ENCODE measurements at regions not wholly inside any gene's neighbourhood (a gene's known extent, or its start where the extent isn't known, plus 50 kb on each side); places are given as distances from the start of the nearest gene placed in this dataset.
"Not testable (repeated sequence)": the region's sequence is repeated elsewhere in the genome, so short reads cannot be mapped to it uniquely, and the experiment has no call there.

GRCh38 chr11:19419808-19420207 lies 179.1 kb upstream of the E2F8 start:
- ATAC-seq (ENCODE audit: insufficient read depth, low FRiP score), result peak; percentile 81
- Histone ChIP-seq H3K4me3 (no peak overlapping the region), H3K36me3 (ENCODE audit: control insufficient read depth in 4 of 4, insufficient read depth in 4 of 4, low read length in 4 of 4) (peaks cover 0 to 2% (median 0%) of the 10 kb centered on the region in 4 donors), H3K9me3 (ENCODE audit: control insufficient read depth in 4 of 4, insufficient read depth in 3 of 4, low read length in 3 of 4) (no peaks in the 10 kb centered on the region), H3K27ac (ENCODE audit: low read depth in 1 of 2, low read length in 1 of 2) (peak overlapping the region in 1 of 2 donors; percentile 71), H3K9ac (ENCODE audit: insufficient read depth in 1 of 2, low read length in 2 of 2) (no peak overlapping the region), H3K4me1 (ENCODE audit: control insufficient read depth in 5 of 5, insufficient read depth in 5 of 5, low read length in 5 of 5) (peaks cover 0 to 1% (median 0%) of the 10 kb centered on the region in 5 donors), H3K27me3 (ENCODE audit: control insufficient read depth in 3 of 3, insufficient read depth in 3 of 3, low read length in 2 of 3) (peaks cover 0 to 5% (median 0%) of the 10 kb centered on the region in 3 donors)
- peak; percentile 31 to 59 (median 40) for DNase-seq
- no peak for TF ChIP-seq CTCF (IDR thresholded peaks at IDR 0.05; ENCODE audit: control extremely low read depth, extremely low read depth)
- 65 to 80% methylated on average over 7 of the region's 7 CpGs for WGBS, 2 donors

GRCh38 chr11:19419021-19419750 lies 178.4 kb upstream of the E2F8 start:
- DNase-seq (no peak), ATAC-seq (ENCODE audit: insufficient read depth, low FRiP score) (peak; percentile 43)
- Histone ChIP-seq H3K4me3 (no peak overlapping the region), H3K4me1 (ENCODE audit: control insufficient read depth in 5 of 5, insufficient read depth in 5 of 5, low read length in 5 of 5) (peaks cover 0 to 1% (median 0%) of the 10 kb centered on the region in 5 donors), H3K9me3 (ENCODE audit: control insufficient read depth in 4 of 4, insufficient read depth in 3 of 4, low read length in 3 of 4) (no peaks in the 10 kb centered on the region), H3K27me3 (ENCODE audit: control insufficient read depth in 3 of 3, insufficient read depth in 3 of 3, low read length in 2 of 3) (peaks cover 0 to 5% (median 0%) of the 10 kb centered on the region in 3 donors), H3K36me3 (ENCODE audit: control insufficient read depth in 4 of 4, insufficient read depth in 4 of 4, low read length in 4 of 4) (peaks cover 0 to 2% (median 0%) of the 10 kb centered on the region in 4 donors), H3K9ac (ENCODE audit: insufficient read depth in 1 of 2, low read length in 2 of 2) (no peak overlapping the region), H3K27ac (ENCODE audit: low read depth in 1 of 2, low read length in 1 of 2) (peak overlapping the region in 1 of 2 donors; percentile 51)
- 38 to 44% methylated on average over 8 of the region's 8 CpGs for WGBS, 2 donors
- TF ChIP-seq CTCF (IDR thresholded peaks at IDR 0.05; ENCODE audit: control extremely low read depth, extremely low read depth), result no peak

- 89% methylated on average over 2 of the region's 2 CpGs for WGBS, 2 donors
- no peak overlapping the region for H3K27ac ChIP-seq (ENCODE audit: low read depth in 1 of 2, low read length in 1 of 2)
These were observed 177.5 kb upstream of the E2F8 start for GRCh38 chr11:19418221-19418620.

GRCh38 chr11:19412070-19412469 lies 171.3 kb upstream of the E2F8 start:
- H3K36me3 ChIP-seq (ENCODE audit: control insufficient read depth in 4 of 4, insufficient read depth in 4 of 4, low read length in 4 of 4); H3K4me1 ChIP-seq (ENCODE audit: control insufficient read depth in 5 of 5, insufficient read depth in 5 of 5, low read length in 5 of 5); DNase-seq; H3K27me3 ChIP-seq (ENCODE audit: control insufficient read depth in 3 of 3, insufficient read depth in 3 of 3, low read length in 2 of 3); H3K9ac ChIP-seq (ENCODE audit: insufficient read depth in 1 of 2, low read length in 2 of 2); H3K27ac ChIP-seq (ENCODE audit: low read depth in 1 of 2, low read length in 1 of 2); H3K4me3 ChIP-seq; H3K9me3 ChIP-seq (ENCODE audit: control insufficient read depth in 4 of 4, insufficient read depth in 3 of 4, low read length in 3 of 4); ATAC-seq (ENCODE audit: insufficient read depth, low FRiP score): not testable (repeated sequence)
- 7 to 11% methylated on average over 3 of the region's 3 CpGs for WGBS, 2 donors

More at GRCh38 chr11:19418221-19418620, 177.5 kb upstream of the E2F8 start:
- DNase-seq, result no peak
- Histone ChIP-seq H3K27me3 (ENCODE audit: control insufficient read depth in 3 of 3, insufficient read depth in 3 of 3, low read length in 2 of 3) (peaks cover 0 to 5% (median 0%) of the 10 kb centered on the region in 3 donors), H3K9ac (ENCODE audit: insufficient read depth in 1 of 2, low read length in 2 of 2) (no peak overlapping the region), H3K4me1 (ENCODE audit: control insufficient read depth in 5 of 5, insufficient read depth in 5 of 5, low read length in 5 of 5) (peaks cover 0 to 1% (median 0%) of the 10 kb centered on the region in 5 donors), H3K9me3 (ENCODE audit: control insufficient read depth in 4 of 4, insufficient read depth in 3 of 4, low read length in 3 of 4) (no peaks in the 10 kb centered on the region), H3K36me3 (ENCODE audit: control insufficient read depth in 4 of 4, insufficient read depth in 4 of 4, low read length in 4 of 4) (peaks cover 0 to 2% (median 0%) of the 10 kb centered on the region in 4 donors), H3K4me3 (no peak overlapping the region)
- no peak for TF ChIP-seq CTCF (IDR thresholded peaks at IDR 0.05; ENCODE audit: control extremely low read depth, extremely low read depth)
- no peak for ATAC-seq (ENCODE audit: insufficient read depth, low FRiP score)

Data from lung (tissue), 11 donors.